Activated CD4-positive, alpha-beta memory T cell treated with anti-CD3 and anti-CD28 coated beads, Interleukin-2, amount 10 ng/mL, durations not matched to agents 7 days and 5 days (primary cell): ENCODE measurements at regions not wholly inside any gene's neighbourhood (a gene's known extent, or its start where the extent isn't known, plus 50 kb on each side); places are given as distances from the start of the nearest gene placed in this dataset.
"Not testable (repeated sequence)": the region's sequence is repeated elsewhere in the genome, so short reads cannot be mapped to it uniquely, and the experiment has no call there.

Source experiments
- CTCF ChIA-PET: fragments of 350-600 bp; sonication (Branson Sonifier 250); formaldehyde crosslinking; loops from one replicate; lab custom pipeline; 2021; ENCODE audit warnings: antibody characterized with exemption, inconsistent platforms; lab: Charles Lee
- POLR2A ChIA-PET: fragments of 350-600 bp; sonication (Branson Sonifier 250); formaldehyde crosslinking; loops from one replicate; lab custom pipeline; 2021; ENCODE audit warnings: antibody characterized with exemption; lab: Charles Lee
- DNase-seq: peaks from one replicate; pipeline ENCODE4 v3.0.0-alpha.2; 2020
- H3K27ac Mint-ChIP-seq: one replicate; pipeline ENCODE4 v1.8.0; 2021; ENCODE audit warnings: mild to moderate bottlenecking, mixed read lengths
- H3K27me3 Mint-ChIP-seq: one replicate; pipeline ENCODE4 v1.8.0; 2021; ENCODE audit warnings: mixed read lengths
- H3K36me3 Mint-ChIP-seq: one replicate; pipeline ENCODE4 v1.8.0; 2021; ENCODE audit warnings: low read depth, mixed read lengths
- H3K4me1 Mint-ChIP-seq: one replicate; pipeline ENCODE4 v1.8.0; 2021; ENCODE audit warnings: mixed read lengths
- H3K4me3 Mint-ChIP-seq: one replicate; pipeline ENCODE4 v1.8.0; 2021; ENCODE audit warnings: mild to moderate bottlenecking, mixed read lengths
- H3K9me3 Mint-ChIP-seq: one replicate; pipeline ENCODE4 v1.8.0; 2021; ENCODE audit warnings: mixed read lengths

DNA sequence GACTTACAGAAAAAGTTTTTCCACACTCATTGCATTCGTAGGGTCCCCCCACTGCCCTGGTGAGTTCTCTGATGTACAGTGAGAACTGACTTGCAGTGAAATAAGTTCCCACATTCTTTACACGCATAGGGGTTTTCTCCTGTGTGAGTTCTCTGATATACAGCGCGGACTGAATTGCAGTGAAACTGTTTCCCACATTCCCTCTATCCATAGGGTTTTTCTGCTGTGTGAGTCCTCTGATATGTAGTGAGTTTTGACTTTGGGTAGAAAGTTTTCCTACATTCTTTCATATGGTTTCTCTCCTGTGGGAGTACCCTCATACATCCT lies 147.0 kb downstream of the GLRX3 start:
- peaks cover 78% of the 10 kb centered on the region for H3K9me3 Mint-ChIP-seq
- DNase-seq, result no peak
- no peak overlapping the region for H3K4me3 Mint-ChIP-seq
- no peak overlapping the region for H3K27ac Mint-ChIP-seq
- CTCF ChIA-PET, result no interaction called here
- H3K27me3 Mint-ChIP-seq, result no peaks in the 10 kb centered on the region
- POLR2A ChIA-PET, result no interaction called here
- no peaks in the 10 kb centered on the region for H3K4me1 Mint-ChIP-seq
- peaks cover 27% of the 10 kb centered on the region for H3K36me3 Mint-ChIP-seq

DNA sequence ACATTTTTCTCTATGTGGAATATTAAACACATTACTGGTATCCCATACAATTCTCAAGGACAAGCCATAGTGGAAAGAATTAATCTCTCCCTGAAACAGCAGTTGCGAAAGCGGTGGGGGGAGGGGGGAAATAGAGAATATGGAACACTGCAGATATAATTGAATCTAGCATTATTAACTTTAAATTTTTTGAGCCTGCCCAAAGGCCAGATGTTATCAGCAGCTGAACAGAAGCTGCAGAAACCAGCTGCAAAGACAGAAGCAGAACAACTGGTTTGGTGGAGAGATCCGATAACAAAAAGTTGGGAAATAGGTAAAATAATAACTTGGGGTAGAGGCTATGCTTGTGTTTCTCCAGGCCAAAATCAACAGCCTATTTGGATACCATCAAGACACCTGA lies 159.6 kb downstream of the GLRX3 start:
- H3K27me3 Mint-ChIP-seq, DNase-seq, H3K36me3 Mint-ChIP-seq, POLR2A ChIA-PET, CTCF ChIA-PET, H3K27ac Mint-ChIP-seq, H3K4me3 Mint-ChIP-seq, H3K4me1 Mint-ChIP-seq: not testable (repeated sequence)
- peaks cover 63% of the 10 kb centered on the region for H3K9me3 Mint-ChIP-seq

DNA sequence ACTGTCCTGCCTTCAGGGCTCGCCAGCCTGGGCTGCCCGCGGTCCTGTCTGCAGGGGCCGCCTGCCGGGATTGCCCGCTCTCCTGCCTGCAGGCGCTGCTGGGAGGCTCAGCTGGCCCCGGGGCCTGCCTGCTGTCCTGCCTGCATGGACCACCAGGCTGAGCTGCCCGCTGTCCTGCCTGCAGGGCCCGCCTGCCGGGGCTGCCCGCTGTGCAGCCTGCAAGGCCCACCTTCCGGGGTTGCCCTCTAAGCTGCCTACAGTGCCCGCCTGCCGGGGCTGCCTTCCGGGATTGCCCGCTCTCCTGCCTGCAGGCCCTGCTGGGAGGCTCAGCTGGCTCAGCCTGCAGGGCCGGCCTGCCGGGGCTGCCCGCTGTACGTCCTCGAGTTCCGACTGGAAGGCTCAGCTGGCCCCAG lies 164.4 kb downstream of the GLRX3 start:
- CTCF ChIA-PET, result interaction anchor here (1.2 kb wide), 1 partner anchor 190 kb away, joined by 3 read pairs; the partner anchor contains the start of gene C10orf143

DNA sequence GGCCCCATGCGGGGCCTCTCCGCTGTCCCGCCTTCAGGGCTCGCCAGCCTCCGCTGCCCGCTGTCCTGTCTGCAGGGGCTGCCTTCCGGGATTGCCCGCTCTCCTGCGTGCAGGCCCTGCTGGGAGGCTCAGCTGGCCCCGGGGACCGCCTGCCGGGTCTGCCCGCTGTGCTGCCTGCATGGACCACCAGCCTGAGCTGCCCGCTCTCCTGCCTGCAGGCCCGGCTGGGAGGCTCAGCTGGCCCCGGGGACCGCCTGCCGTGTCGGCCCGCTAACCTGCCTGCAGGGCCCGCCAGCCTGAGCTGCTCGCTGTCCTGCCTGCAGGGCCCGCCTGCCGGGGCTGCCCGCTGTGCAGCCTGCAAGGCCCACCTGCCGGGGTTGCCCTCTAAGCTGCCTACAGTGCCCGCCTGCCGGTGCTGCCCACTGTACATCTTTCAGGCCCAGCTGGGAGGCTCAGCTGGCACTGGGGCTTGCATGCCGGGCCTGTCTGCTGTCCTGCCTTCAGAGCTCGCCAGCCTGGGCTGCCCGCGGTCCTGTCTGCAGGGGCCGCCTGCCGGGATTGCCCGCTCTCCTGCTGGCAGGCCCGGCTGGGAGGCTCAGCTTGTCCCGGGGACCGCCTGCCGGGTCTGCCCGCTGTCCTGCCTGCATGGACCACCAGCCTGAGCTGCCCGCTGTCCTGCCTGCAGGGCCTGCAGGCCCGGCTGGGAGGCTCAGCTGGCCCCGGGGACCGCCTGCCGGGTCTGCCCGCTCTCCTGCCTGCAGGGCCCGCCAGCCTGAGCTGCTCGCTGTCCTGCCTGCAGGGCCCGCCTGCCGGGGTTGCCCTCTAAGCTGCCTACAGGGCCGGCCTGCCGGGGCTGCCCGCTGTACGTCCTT lies 165.1 kb downstream of the GLRX3 start:
- ChIA-PET CTCF (interaction anchor here (1.2 kb wide), 1 partner anchor 190 kb away, joined by 3 read pairs; the partner anchor contains the start of gene C10orf143), POLR2A (interaction anchor here (1.2 to 2.6 kb wide), 3 partner anchors 164 to 834 kb away, joined by 4 to 19 read pairs (median 6); partner anchors contain the start of genes C10orf143 and MGMT)
- Mint-ChIP-seq H3K9me3 (peaks cover 45% of the 10 kb centered on the region), H3K4me1 (peaks cover 8% of the 10 kb centered on the region), H3K27ac (peak overlapping the region; percentile 69), H3K4me3 (peak overlapping the region; percentile 64), H3K36me3 (peaks cover 4% of the 10 kb centered on the region), H3K27me3 (no peaks in the 10 kb centered on the region)
- DNase-seq, result peak; percentile 63

More for the DNA sequence above, 164.4 kb downstream of the GLRX3 start:
- Mint-ChIP-seq H3K36me3 (peaks cover 4% of the 10 kb centered on the region), H3K27me3 (no peaks in the 10 kb centered on the region), H3K27ac (peak overlapping the region; percentile 48), H3K4me1 (peaks cover 8% of the 10 kb centered on the region), H3K9me3 (peaks cover 49% of the 10 kb centered on the region), H3K4me3 (peak overlapping the region; percentile 64)
- no peak for DNase-seq
- POLR2A ChIA-PET, result interaction anchor here (1.2 to 2.6 kb wide), 3 partner anchors 164 to 833 kb away, joined by 4 to 19 read pairs (median 6); partner anchors contain the start of genes C10orf143 and MGMT

DNA sequence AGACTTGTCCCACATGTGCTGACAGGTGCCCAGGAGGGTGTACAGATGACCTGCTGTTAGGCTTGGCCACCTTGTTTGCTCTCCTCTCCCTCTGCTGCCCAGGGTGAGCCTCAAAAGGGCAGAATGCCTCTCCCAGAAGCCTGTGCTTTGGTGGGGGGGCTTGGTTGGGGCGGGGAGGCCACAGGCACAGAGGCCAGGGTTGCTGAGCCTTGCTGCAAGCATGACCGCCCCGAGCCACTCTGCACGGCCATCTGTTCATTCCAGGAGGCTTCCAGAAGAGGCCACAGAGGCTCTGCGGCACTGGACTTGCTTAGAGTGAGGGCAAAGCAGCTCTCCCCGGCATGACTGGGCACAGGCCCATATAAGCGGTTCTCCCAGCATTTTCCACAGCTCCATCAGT lies 190.8 kb downstream of the GLRX3 start:
- H3K27ac Mint-ChIP-seq, result no peak overlapping the region
- H3K4me3 Mint-ChIP-seq, result no peak overlapping the region
- H3K36me3 Mint-ChIP-seq, result no peaks in the 10 kb centered on the region
- H3K9me3 Mint-ChIP-seq, result peaks cover 6% of the 10 kb centered on the region
- no peak for DNase-seq
- CTCF ChIA-PET, result interaction anchor here (0.6 kb wide), 1 partner anchor 630 kb away, joined by 3 read pairs; no protein-coding TSS in a partner anchor
- no peaks in the 10 kb centered on the region for H3K4me1 Mint-ChIP-seq
- H3K27me3 Mint-ChIP-seq, result no peaks in the 10 kb centered on the region
- POLR2A ChIA-PET, result no interaction called here

DNA sequence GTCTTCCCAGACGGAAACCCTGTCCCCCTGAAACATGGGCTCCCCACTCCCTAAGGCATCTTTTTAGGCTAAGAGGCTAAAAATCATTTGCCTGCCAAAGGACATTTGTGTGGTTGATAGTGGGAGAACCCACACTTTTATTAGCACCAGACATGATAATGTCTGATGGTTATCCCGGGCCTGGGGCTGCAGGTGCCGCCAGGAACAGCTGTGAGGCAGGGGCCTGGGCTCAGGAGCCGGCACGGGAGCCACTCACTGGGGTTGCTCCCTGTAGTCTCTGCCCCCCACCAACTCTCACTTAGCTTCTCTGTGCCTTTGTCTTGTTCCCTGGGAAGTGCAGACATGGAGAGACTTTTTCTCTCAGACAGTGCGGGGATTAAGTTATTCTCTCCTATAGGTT lies 193.6 kb downstream of the GLRX3 start:
- Mint-ChIP-seq H3K27me3 (no peaks in the 10 kb centered on the region), H3K4me3 (no peak overlapping the region), H3K9me3 (peaks cover 4% of the 10 kb centered on the region), H3K36me3 (no peaks in the 10 kb centered on the region), H3K4me1 (no peaks in the 10 kb centered on the region), H3K27ac (no peak overlapping the region)
- no peak for DNase-seq
- ChIA-PET POLR2A (no interaction called here), CTCF (no interaction called here)

DNA sequence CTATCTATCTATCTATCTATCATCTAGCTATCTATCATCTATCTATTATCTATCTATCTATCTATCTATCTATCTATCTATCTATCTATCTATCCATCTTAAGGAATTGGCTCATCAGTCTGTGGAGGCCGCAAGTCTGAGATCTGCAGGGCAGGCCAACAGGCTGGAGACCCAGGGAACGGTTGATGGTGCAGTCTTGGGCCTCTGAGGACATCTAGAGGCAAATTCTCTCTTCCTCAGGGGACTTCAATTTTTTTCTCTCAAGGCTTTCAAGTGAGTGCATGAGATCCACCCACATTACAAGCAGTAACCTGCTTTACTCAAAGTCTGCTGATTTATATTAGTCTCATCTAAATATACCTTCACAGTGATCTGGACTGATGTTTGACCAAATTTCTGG lies 197.0 kb downstream of the GLRX3 start:
- Mint-ChIP-seq H3K36me3 (no peaks in the 10 kb centered on the region), H3K4me3 (no peak overlapping the region), H3K27ac (no peak overlapping the region), H3K9me3 (no peaks in the 10 kb centered on the region), H3K27me3 (no peaks in the 10 kb centered on the region), H3K4me1 (no peaks in the 10 kb centered on the region)
- ChIA-PET POLR2A (no interaction called here), CTCF (no interaction called here)
- DNase-seq, result no peak

DNA sequence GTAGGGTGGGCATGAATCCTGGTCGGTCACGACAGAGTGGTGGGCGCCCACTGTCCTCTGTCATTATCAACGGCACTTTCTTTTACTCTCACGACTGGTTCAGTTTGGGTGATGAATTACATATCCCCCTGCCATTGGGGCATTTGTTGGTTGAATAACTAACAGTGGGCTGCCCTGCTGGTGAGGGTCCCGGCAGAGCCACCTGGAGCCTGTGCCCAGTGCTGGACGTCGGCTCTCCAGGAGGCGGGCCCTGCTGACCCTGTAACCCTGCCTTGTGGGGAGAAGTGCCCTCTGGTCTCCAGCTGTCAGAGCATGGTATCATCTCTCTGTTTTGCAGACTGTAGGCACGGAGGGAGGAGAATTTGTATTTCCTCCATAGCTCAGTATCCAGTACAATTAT lies 199.1 kb downstream of the GLRX3 start:
- H3K27me3 Mint-ChIP-seq, result no peaks in the 10 kb centered on the region
- CTCF ChIA-PET, result no interaction called here
- no peak for DNase-seq
- POLR2A ChIA-PET, result no interaction called here
- H3K4me3 Mint-ChIP-seq, result no peak overlapping the region
- H3K4me1 Mint-ChIP-seq, result no peaks in the 10 kb centered on the region
- H3K9me3 Mint-ChIP-seq, result no peaks in the 10 kb centered on the region
- H3K36me3 Mint-ChIP-seq, result no peaks in the 10 kb centered on the region
- no peak overlapping the region for H3K27ac Mint-ChIP-seq

DNA sequence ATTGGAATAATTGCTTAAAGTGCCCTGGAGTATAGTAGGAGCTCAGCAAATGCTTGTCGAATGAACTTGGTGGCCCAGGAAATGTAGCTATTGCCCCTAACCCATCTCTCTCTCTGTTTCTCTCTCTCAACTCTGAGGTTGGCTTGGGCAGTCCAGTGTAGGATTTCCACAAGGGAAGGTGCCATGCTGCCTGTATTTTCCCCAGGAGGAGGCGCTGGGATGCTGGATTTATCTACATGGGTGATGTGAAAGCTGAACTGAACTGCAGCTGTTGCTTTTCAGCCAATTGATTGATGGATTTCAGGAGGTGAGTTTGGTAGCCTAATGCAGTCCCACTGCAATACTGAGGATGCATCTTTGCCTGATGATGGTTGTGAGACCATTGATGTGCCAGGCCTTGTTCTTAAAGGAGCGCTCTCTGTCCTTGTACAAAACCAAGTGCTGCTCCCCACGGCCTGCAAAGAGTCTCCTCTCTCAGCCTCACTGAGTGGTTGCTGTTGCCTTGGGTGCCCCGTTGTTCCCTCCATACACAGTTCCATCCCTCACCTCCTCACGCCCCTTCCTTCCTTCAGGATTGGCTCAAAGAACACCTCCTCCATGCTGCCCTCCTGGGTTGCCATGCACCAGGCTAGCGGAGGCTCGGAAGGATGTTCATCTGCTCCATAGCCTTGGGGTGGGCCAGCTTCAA lies 200.6 kb downstream of the GLRX3 start:
- Mint-ChIP-seq H3K27me3 (no peaks in the 10 kb centered on the region), H3K9me3 (no peaks in the 10 kb centered on the region), H3K27ac (no peak overlapping the region), H3K36me3 (no peaks in the 10 kb centered on the region), H3K4me3 (no peak overlapping the region), H3K4me1 (no peaks in the 10 kb centered on the region)
- no peak for DNase-seq
- ChIA-PET POLR2A (no interaction called here), CTCF (no interaction called here)

DNA sequence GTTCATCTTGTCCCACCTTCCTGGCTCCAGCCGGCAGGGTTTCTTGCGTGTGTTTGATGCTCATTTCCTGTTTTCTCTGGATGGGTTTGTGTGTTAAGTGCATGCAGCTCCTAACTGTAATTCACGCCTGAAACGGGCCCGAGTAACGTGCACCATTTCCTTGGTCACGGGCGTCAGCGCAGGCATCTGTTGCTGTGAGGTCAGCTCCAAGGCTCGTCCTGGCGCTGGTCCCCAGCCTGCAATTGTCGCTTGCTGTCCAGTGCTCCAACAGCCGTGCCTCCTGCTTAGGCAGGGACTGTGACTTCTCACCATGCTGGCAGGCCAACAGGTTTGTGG lies 201.1 kb downstream of the GLRX3 start:
- Mint-ChIP-seq H3K4me1 (no peaks in the 10 kb centered on the region), H3K27me3 (no peaks in the 10 kb centered on the region), H3K9me3 (no peaks in the 10 kb centered on the region), H3K4me3 (no peak overlapping the region), H3K27ac (no peak overlapping the region), H3K36me3 (no peaks in the 10 kb centered on the region)
- DNase-seq, result no peak
- POLR2A ChIA-PET, result no interaction called here
- CTCF ChIA-PET, result no interaction called here

DNA sequence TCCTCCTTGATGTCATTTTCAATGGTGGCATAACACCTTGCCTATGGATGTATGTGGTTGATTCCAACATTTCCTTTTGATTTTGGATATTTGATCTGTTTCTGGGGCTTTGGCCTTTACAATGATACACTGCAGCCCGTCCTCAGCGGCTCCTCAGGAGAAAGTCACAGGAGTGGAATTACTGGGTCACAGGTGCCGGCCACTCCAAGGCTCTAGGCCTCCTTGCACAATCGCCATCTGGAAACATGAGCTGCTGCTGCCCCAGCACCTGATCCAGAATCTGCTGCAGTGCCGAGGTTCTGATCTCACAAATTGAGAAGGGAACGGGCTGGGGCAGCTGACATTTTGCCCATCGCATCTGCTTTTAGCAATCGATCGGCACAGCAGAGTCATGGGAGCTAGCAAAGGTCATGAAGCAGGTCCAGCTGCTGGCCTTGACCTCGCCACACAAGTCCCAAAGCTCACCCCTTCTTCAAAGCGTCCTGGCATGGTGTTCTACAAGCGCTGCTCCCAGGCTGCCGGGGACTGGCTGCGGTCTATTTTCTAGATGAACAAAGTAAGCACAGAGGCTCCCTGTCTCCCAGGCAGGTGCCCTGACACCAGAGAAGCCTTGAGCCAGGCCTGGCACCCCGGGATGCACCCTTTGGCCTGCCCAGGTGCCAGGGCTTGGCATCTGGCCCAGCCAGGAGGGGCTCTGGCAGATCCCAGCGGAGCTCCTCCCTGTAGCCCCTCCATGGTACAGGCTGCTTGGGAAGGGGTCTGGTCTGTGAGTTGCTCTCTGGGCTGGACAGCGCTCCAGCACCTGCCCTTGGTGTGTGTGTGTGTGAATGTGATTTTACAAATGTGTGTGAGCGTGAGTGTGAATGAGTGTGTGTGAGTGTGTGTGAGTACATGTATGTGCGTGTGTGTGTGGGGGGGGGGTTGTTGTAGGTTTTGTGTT lies 201.8 kb downstream of the GLRX3 start:
- DNase-seq, result no peak
- no peaks in the 10 kb centered on the region for H3K9me3 Mint-ChIP-seq
- H3K4me1 Mint-ChIP-seq, result no peaks in the 10 kb centered on the region
- ChIA-PET POLR2A (no interaction called here), CTCF (no interaction called here)
- no peaks in the 10 kb centered on the region for H3K27me3 Mint-ChIP-seq
- no peak overlapping the region for H3K4me3 Mint-ChIP-seq
- H3K36me3 Mint-ChIP-seq, result no peaks in the 10 kb centered on the region
- H3K27ac Mint-ChIP-seq, result no peak overlapping the region

DNA sequence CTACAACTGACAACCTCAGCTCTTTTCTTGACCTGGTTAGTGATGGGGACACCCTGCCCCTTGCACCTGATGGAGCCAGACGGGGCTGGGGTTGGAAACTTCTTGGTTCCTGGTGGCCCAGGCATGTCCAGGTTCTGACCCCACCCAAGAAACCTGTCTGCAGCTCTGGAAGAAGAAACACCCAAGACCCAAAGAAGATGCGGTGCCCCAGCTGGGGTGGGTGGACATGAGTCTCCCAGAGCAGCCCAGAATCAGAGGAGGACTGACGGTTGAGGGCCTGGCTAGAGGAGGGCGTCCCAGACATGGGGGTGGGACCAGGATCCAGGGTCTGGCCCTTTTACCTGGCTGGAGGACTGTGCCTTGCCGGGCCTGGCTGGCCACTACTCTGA lies 202.4 kb downstream of the GLRX3 start:
- no peaks in the 10 kb centered on the region for H3K36me3 Mint-ChIP-seq
- no peaks in the 10 kb centered on the region for H3K9me3 Mint-ChIP-seq
- no peak for DNase-seq
- POLR2A ChIA-PET, result no interaction called here
- H3K27ac Mint-ChIP-seq, result no peak overlapping the region
- no peaks in the 10 kb centered on the region for H3K27me3 Mint-ChIP-seq
- H3K4me1 Mint-ChIP-seq, result no peaks in the 10 kb centered on the region
- H3K4me3 Mint-ChIP-seq, result no peak overlapping the region
- CTCF ChIA-PET, result no interaction called here

DNA sequence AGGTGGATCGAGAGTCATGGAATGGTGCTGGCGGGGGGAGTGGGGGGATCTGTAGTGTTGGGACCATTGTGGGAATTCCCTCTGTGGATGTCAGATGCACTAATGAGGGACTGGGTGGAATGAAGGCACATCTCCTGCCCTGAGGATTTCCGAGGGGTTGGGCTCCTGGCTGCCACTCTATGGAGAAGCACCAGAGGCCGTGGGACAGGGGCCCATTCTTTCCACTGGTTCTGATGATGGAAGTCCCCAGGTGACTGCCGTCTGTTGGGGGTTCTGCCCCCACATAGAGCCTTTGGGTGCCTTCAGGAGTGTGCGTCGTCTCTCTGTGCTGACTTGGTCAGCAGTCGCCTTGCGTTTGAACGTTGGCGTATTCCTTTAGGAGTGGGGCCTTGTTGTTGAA lies 202.9 kb downstream of the GLRX3 start:
- H3K4me1 Mint-ChIP-seq, result no peaks in the 10 kb centered on the region
- ChIA-PET CTCF (no interaction called here), POLR2A (no interaction called here)
- no peak for DNase-seq
- H3K9me3 Mint-ChIP-seq, result no peaks in the 10 kb centered on the region
- no peak overlapping the region for H3K27ac Mint-ChIP-seq
- H3K4me3 Mint-ChIP-seq, result no peak overlapping the region
- no peaks in the 10 kb centered on the region for H3K27me3 Mint-ChIP-seq
- H3K36me3 Mint-ChIP-seq, result no peaks in the 10 kb centered on the region
